ENCODE measurements at regions not wholly inside any gene's neighbourhood (a gene's known extent, or its start where the extent isn't known, plus 50 kb on each side); places are given as distances from the start of the nearest gene placed in this dataset.
A peak's percentile ranks its signal among the peaks of the same experiment; 100 is the strongest.

GRCh38 chr20:62533591-62534495, 58.0 kb upstream of the GATA5 start:
- no peak overlapping the region for H3K27ac ChIP-seq (ENCODE audit: extremely low read length, insufficient read depth, low read length)
- no peaks in the 10 kb centered on the region for H3K79me2 ChIP-seq (ENCODE audit: insufficient read depth, low read length)
- no peak for ATAC-seq
- peaks cover 22% of the 10 kb centered on the region for H3K4me1 ChIP-seq (ENCODE audit: insufficient read depth, low read length)
- in situ Hi-C loops (cut with HindIII; ENCODE audit: extremely low pct_ligation_motif_present, low pct_unique_long_range_greater_than_20kb): no loop called here
- no peak overlapping the region for H3K4me3 ChIP-seq (replicated peaks in 1 of 3; ENCODE audit: insufficient read depth in 1 of 3, low read depth in 2 of 3, low read length in 3 of 3)
- H3K36me3 ChIP-seq (replicated peaks in 1 of 2; ENCODE audit: control insufficient read depth in 1 of 2, insufficient read depth in 2 of 2, low read length in 2 of 2): no peaks in the 10 kb centered on the region
- no peaks in the 10 kb centered on the region for H3K9me3 ChIP-seq (ENCODE audit: low read length)
- ChIA-PET POLR2A (no interaction called here), CTCF (ENCODE audit: low intra/inter-chr PET ratio, low total read pairs) (no interaction called here)
- WGBS (ENCODE audit: low lambda C conversion rate): 18% methylated on average over 17 of the region's 19 CpGs
- no peak overlapping the region for H3K9ac ChIP-seq (ENCODE audit: insufficient read depth, low read depth, low read length)
- TF ChIP-seq EZH2 (conservative IDR thresholded peaks at IDR 0.05; ENCODE audit: low read depth, low read length) (peak; percentile 53; the same call in 1 of the 2 replicates), HOXD1 (CRISPR knock-in tag; IDR thresholded peaks at IDR 0.05) (no peak)
- H4K20me1 ChIP-seq (ENCODE audit: insufficient read depth, low read length): no peaks in the 10 kb centered on the region
- intact Hi-C loops (cut with micrococcal nuclease; ENCODE audit: unreplicated experiment): no loop called here
- BruUV-seq (replicated peaks): no TSS peak
- DNase-seq (ENCODE audit: low spot score): no peak
- no peak for FAIRE-seq
- no peak overlapping the region for H3K4me2 ChIP-seq (ENCODE audit: low read depth, low read length)
- H3K27me3 ChIP-seq (ENCODE audit: control insufficient read depth in 1 of 2, insufficient read depth in 2 of 2, low read length in 2 of 2): peaks cover 23 to 95% of the 10 kb centered on the region in 2 experiments
- H2AFZ ChIP-seq (ENCODE audit: low read length): no peak overlapping the region

DNA sequence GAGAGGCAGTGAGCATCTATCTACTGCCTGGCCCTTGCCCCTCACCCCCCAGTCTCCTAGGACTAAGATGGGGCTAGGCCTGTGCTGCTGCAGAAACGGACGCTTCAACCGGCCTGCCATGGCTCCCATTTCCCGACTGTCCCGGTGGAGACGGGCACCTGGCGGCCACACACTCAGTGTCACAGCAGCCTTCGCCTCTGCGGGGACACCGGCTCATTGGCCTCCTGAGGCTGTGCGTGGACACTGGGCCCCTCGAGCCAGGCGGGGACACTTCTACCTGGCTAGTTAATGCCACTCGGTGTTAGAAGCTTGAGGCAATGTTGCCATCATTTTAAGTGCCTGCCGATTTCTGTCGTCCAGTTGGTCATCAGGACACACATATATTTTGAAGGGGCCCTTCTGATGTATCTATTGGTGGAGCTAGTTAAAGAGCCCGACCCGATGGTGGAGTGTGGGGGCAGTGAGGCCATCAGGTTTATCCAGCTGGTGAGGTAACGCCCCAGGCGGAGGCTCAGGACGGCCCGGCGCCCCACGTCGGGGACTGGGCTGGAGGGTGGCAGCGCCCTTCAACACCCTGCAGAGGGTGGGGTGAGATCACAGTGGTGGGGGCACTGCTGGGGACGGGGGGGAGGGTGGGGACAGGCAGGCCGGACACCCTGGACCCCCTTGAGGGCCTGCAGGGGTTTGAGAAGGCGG, 58.9 kb upstream of the GATA5 start:
- POLR2A ChIA-PET: no interaction called here
- TF ChIP-seq, protein P1, sequence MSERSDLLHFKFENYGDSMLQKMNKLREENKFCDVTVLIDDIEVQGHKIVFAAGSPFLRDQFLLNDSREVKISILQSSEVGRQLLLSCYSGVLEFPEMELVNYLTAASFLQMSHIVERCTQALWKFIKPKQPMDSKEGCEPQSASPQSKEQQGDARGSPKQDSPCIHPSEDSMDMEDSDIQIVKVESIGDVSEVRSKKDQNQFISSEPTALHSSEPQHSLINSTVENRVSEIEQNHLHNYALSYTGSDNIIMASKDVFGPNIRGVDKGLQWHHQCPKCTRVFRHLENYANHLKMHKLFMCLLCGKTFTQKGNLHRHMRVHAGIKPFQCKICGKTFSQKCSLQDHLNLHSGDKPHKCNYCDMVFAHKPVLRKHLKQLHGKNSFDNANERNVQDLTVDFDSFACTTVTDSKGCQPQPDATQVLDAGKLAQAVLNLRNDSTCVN (CRISPR knock-in tag; IDR thresholded peaks at IDR 0.05; ENCODE audit: borderline replicate concordance): no peak
- no peak for TF ChIP-seq HNRNPK (IDR thresholded peaks at IDR 0.05; ENCODE audit: low read depth, low read length, poor library complexity, severe bottlenecking)
- TF ChIP-seq ZSCAN20 (CRISPR knock-in tag; IDR thresholded peaks at IDR 0.05; ENCODE audit: borderline replicate concordance): no peak
- no peak for TF ChIP-seq MED1 (CRISPR knock-in tag; IDR thresholded peaks at IDR 0.05)
- no peak for TF ChIP-seq SRSF4 (IDR thresholded peaks at IDR 0.05; ENCODE audit: low read depth, low read length, poor library complexity, severe bottlenecking)
- no peak for TF ChIP-seq MAF1 (CRISPR knock-in tag; IDR thresholded peaks at IDR 0.05; ENCODE audit: borderline replicate concordance)
- TF ChIP-seq ZNF33A (CRISPR knock-in tag; IDR thresholded peaks at IDR 0.05; ENCODE audit: borderline replicate concordance): no peak
- TF ChIP-seq NFYC (CRISPR knock-in tag; IDR thresholded peaks at IDR 0.05): no peak
- TF ChIP-seq ZNF550 (CRISPR knock-in tag; IDR thresholded peaks at IDR 0.05; ENCODE audit: borderline replicate concordance): no peak
- TF ChIP-seq, protein P2, sequence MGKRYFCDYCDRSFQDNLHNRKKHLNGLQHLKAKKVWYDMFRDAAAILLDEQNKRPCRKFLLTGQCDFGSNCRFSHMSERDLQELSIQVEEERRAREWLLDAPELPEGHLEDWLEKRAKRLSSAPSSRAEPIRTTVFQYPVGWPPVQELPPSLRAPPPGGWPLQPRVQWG (CRISPR knock-in tag; IDR thresholded peaks at IDR 0.05; ENCODE audit: borderline replicate concordance, low read depth): no peak
- TF ChIP-seq GZF1 (CRISPR knock-in tag; IDR thresholded peaks at IDR 0.05): no peak
- no peak for TF ChIP-seq CREM (IDR thresholded peaks at IDR 0.05)
- TF ChIP-seq CREM (CRISPR knock-in tag; IDR thresholded peaks at IDR 0.05): no peak

More for the DNA sequence above, 58.9 kb upstream of the GATA5 start:
- no TSS peak for BruUV-seq (replicated peaks)
- no peaks in the 10 kb centered on the region for H4K20me1 ChIP-seq (ENCODE audit: insufficient read depth, low read length)
- H3K27ac ChIP-seq (ENCODE audit: extremely low read length, insufficient read depth, low read length): no peak overlapping the region
- no peaks in the 10 kb centered on the region for H3K9me3 ChIP-seq (ENCODE audit: low read length)
- FAIRE-seq (no peak), ATAC-seq (no peak), DNase-seq (ENCODE audit: low spot score) (no peak)
- H3K27me3 ChIP-seq (ENCODE audit: control insufficient read depth in 1 of 2, insufficient read depth in 2 of 2, low read length in 2 of 2): peaks cover 25 to 96% of the 10 kb centered on the region in 2 experiments
- WGBS (ENCODE audit: low lambda C conversion rate): 41% methylated on average over 29 of the region's 29 CpGs
- H3K9ac ChIP-seq (ENCODE audit: insufficient read depth, low read depth, low read length): no peak overlapping the region
- CTCF ChIA-PET (ENCODE audit: low intra/inter-chr PET ratio, low total read pairs): no interaction called here
- H3K79me2 ChIP-seq (ENCODE audit: insufficient read depth, low read length): no peaks in the 10 kb centered on the region
- no peak overlapping the region for H3K4me2 ChIP-seq (ENCODE audit: low read depth, low read length)
- no peak overlapping the region for H3K4me3 ChIP-seq (replicated peaks in 1 of 3; ENCODE audit: insufficient read depth in 1 of 3, low read depth in 2 of 3, low read length in 3 of 3)
- no peak overlapping the region for H2AFZ ChIP-seq (ENCODE audit: low read length)
- in situ Hi-C loops (cut with HindIII; ENCODE audit: extremely low pct_ligation_motif_present, low pct_unique_long_range_greater_than_20kb): no loop called here
- H3K36me3 ChIP-seq (replicated peaks in 1 of 2; ENCODE audit: control insufficient read depth in 1 of 2, insufficient read depth in 2 of 2, low read length in 2 of 2): no peaks in the 10 kb centered on the region
- intact Hi-C loops (cut with micrococcal nuclease; ENCODE audit: unreplicated experiment): no loop called here
- H3K4me1 ChIP-seq (ENCODE audit: insufficient read depth, low read length): peaks cover 14% of the 10 kb centered on the region

Measured in HepG2 (cell line).